ENCODE measurements at regions not wholly inside any gene's neighbourhood (a gene's known extent, or its start where the extent isn't known, plus 50 kb on each side); places are given as distances from the start of the nearest gene placed in this dataset.

GRCh38 chr1:29849038-29849750 lies 612.9 kb downstream of the PTPRU start:
- no peak for TF ChIP-seq EGR1 (IDR thresholded peaks at IDR 0.05; ENCODE audit: low read depth in 2 of 2)
- peak; percentile 38 for TF ChIP-seq CTCF (IDR thresholded peaks at IDR 0.05; ENCODE audit: low read depth, low read length, missing input control)
- no peak for TF ChIP-seq FOXA1 (IDR thresholded peaks at IDR 0.05)
- TF ChIP-seq YY1 (IDR thresholded peaks at IDR 0.05) = no peak
- TF ChIP-seq JUND (IDR thresholded peaks at IDR 0.05) = no peak
- TF ChIP-seq MAX (IDR thresholded peaks at IDR 0.05) = no peak
- TF ChIP-seq REST (IDR thresholded peaks at IDR 0.05) = no peak
- no peak for TF ChIP-seq GABPA (IDR thresholded peaks at IDR 0.05 in 1 of 2, conservative IDR thresholded peaks at IDR 0.05 in 1 of 2)
- peak; percentile 45 to 72 for TF ChIP-seq RAD21 (IDR thresholded peaks at IDR 0.05)
- no peak for TF ChIP-seq RXRA (IDR thresholded peaks at IDR 0.05)
